Liver (tissue), 8 donors: ENCODE measurements at regions not wholly inside any gene's neighbourhood (a gene's known extent, or its start where the extent isn't known, plus 50 kb on each side); places are given as distances from the start of the nearest gene placed in this dataset.

Source experiments
- DNase-seq: peaks from one replicate; pipeline ENCODE4 v3.0.0-alpha.2; 2017; ENCODE audit warnings: low spot score
- H3K27ac ChIP-seq, 2 donors: one replicate each; pipeline ENCODE4 v1.7.0; 2013; ENCODE audit warnings: inconsistent platforms in 2 of 2, low read length in 2 of 2, control low read depth in 1 of 2, low read depth in 1 of 2, mild to moderate bottlenecking in 1 of 2
- H3K27me3 ChIP-seq, 4 donors: one replicate each; pipeline versions ENCODE4 v1.6.1 to v1.7.0; 2013; ENCODE audit warnings: low read length in 3 of 4, inconsistent platforms in 1 of 4, mild to moderate bottlenecking in 1 of 4, moderate library complexity in 1 of 4; ENCODE audit not compliant: control insufficient read depth in 4 of 4, insufficient read depth in 4 of 4
- H3K36me3 ChIP-seq, 4 donors: one replicate each; pipeline versions ENCODE4 v1.6.1 to v1.7.0; 2013; ENCODE audit warnings: low read length in 3 of 4, mild to moderate bottlenecking in 3 of 4, low read depth in 1 of 4, moderate library complexity in 1 of 4; ENCODE audit not compliant: control insufficient read depth in 4 of 4, insufficient read depth in 3 of 4
- H3K4me1 ChIP-seq, 4 donors: one replicate each; pipeline versions ENCODE4 v1.6.1 to v1.7.0; 2013; ENCODE audit warnings: low read length in 3 of 4, mild to moderate bottlenecking in 3 of 4, moderate library complexity in 1 of 4; ENCODE audit not compliant: control insufficient read depth in 4 of 4, insufficient read depth in 4 of 4
- H3K4me3 ChIP-seq, 3 donors: one replicate each; pipeline versions ENCODE4 v1.6.1 to v1.7.0; 2013; ENCODE audit warnings: low read length in 3 of 3, control low read depth in 1 of 3, low read depth in 1 of 3, mild to moderate bottlenecking in 1 of 3
- H3K9ac ChIP-seq, 2 donors: one replicate each; pipeline ENCODE4 v1.7.0; 2013; ENCODE audit warnings: low read length in 2 of 2, mild to moderate bottlenecking in 2 of 2, moderate library complexity in 2 of 2, control low read depth in 1 of 2, low read depth in 1 of 2
- H3K9me3 ChIP-seq, 4 donors: one replicate each; pipeline versions ENCODE4 v1.6.1 to v1.7.0; 2013; ENCODE audit warnings: low read length in 3 of 4; ENCODE audit not compliant: control insufficient read depth in 4 of 4
- ATF3 ChIP-seq: IDR thresholded peaks from 2 replicates; pipeline ENCODE4 v1.6.1; 2016; ENCODE audit warnings: antibody characterized with exemption
- CTCF ChIP-seq: fragments of 150-350 bp; IDR thresholded peaks from 2 replicates; pipeline ENCODE4 v1.5.1; 2017; ENCODE audit warnings: improper control_type of control experiment, low read depth, low read length; ENCODE audit not compliant: missing input control
- EGR1 ChIP-seq, 2 donors: IDR thresholded peaks; 2 replicates each; pipeline ENCODE4 v1.6.1; 2016 to 2018; ENCODE audit warnings: antibody characterized with exemption in 2 of 2, low read depth in 2 of 2
- FOXA1 ChIP-seq: IDR thresholded peaks from 2 replicates; pipeline ENCODE4 v1.6.1; 2016; ENCODE audit warnings: antibody characterized with exemption
- FOXA2 ChIP-seq: IDR thresholded peaks from 2 replicates; pipeline ENCODE4 v1.6.1; 2016; ENCODE audit warnings: antibody characterized with exemption
- HNF4A ChIP-seq, 2 donors: conservative IDR thresholded peaks; 2 replicates each; pipeline ENCODE4 v1.6.1; 2016; ENCODE audit warnings: antibody characterized with exemption in 2 of 2, mild to moderate bottlenecking in 2 of 2
- HNF4G ChIP-seq: IDR thresholded peaks from 2 replicates; pipeline ENCODE4 v1.6.1; 2016; ENCODE audit warnings: antibody characterized with exemption
- JUND ChIP-seq, 2 donors: IDR thresholded peaks; 2 replicates each; pipeline ENCODE4 v1.6.1; 2016; ENCODE audit warnings: antibody characterized with exemption in 2 of 2
- MAX ChIP-seq: IDR thresholded peaks from 2 replicates; pipeline ENCODE4 v1.6.1; 2016; ENCODE audit warnings: antibody characterized with exemption
- NR2F2 ChIP-seq: IDR thresholded peaks from 2 replicates; pipeline ENCODE4 v1.6.1; 2016; ENCODE audit warnings: antibody characterized with exemption
- RAD21 ChIP-seq, 2 donors: IDR thresholded peaks; 2 replicates each; pipeline ENCODE4 v1.6.1; 2016; ENCODE audit warnings: antibody characterized with exemption in 2 of 2, mild to moderate bottlenecking in 2 of 2
- REST ChIP-seq: IDR thresholded peaks from 2 replicates; pipeline ENCODE4 v1.6.1; 2016; ENCODE audit warnings: antibody characterized with exemption, mild to moderate bottlenecking
- RXRA ChIP-seq, 2 donors: IDR thresholded peaks; 2 replicates each; pipeline ENCODE4 v1.6.1; 2017 to 2018; ENCODE audit warnings: antibody characterized with exemption in 2 of 2, mild to moderate bottlenecking in 1 of 2
- SP1 ChIP-seq: IDR thresholded peaks from 2 replicates; pipeline ENCODE4 v1.6.1; 2018; ENCODE audit warnings: antibody characterized with exemption, mild to moderate bottlenecking
- TAF1 ChIP-seq: conservative IDR thresholded peaks from 2 replicates; pipeline ENCODE4 v1.6.1; 2016; ENCODE audit warnings: antibody characterized with exemption, mild to moderate bottlenecking
- YY1 ChIP-seq: IDR thresholded peaks from 2 replicates; pipeline ENCODE4 v1.6.1; 2016; ENCODE audit warnings: antibody characterized with exemption, mild to moderate bottlenecking
- ZBTB33 ChIP-seq: IDR thresholded peaks from 2 replicates; pipeline ENCODE4 v1.6.1; 2016; ENCODE audit warnings: antibody characterized with exemption
- WGBS: extraction: QIAGEN DNeasy Blood & Tissue Kit; methylation state at CpG from one replicate; pipeline ENCODE4 v1.1.7; 2013; 5-methylcytosine and 5-hydroxymethylcytosine counted together
- donor health status: healthy.
- donor health status: healthy.
- donor health status: healthy.
- donor health status: healthy.
- donor health status: healthy.

- no peak for DNase-seq
- H3K27me3 ChIP-seq, result no peaks in the 10 kb centered on the region
- no peak overlapping the region for H3K4me3 ChIP-seq
- no peaks in the 10 kb centered on the region for H3K4me1 ChIP-seq
- no peaks in the 10 kb centered on the region for H3K36me3 ChIP-seq
- no peaks in the 10 kb centered on the region for H3K9me3 ChIP-seq
- no peak for TF ChIP-seq EGR1 (IDR thresholded peaks at IDR 0.05; ENCODE audit: low read depth in 2 of 2)
- TF ChIP-seq MAX, result no peak
- no peak for TF ChIP-seq RXRA (IDR thresholded peaks at IDR 0.05)
- TF ChIP-seq ZBTB33, result no peak
- no peak for TF ChIP-seq SP1
- no peak for TF ChIP-seq TAF1
- TF ChIP-seq YY1, result no peak
- no peak for TF ChIP-seq JUND (IDR thresholded peaks at IDR 0.05)
- TF ChIP-seq HNF4G, result no peak
- TF ChIP-seq RAD21 (IDR thresholded peaks at IDR 0.05), result no peak
- no peak for TF ChIP-seq ATF3
- TF ChIP-seq FOXA1, result no peak
- no peak for TF ChIP-seq REST
- H3K27ac ChIP-seq, result no peak overlapping the region
- no peak overlapping the region for H3K9ac ChIP-seq
- 77% methylated on average over 12 of the region's 12 CpGs for WGBS
These were observed 311.9 kb downstream of the BCL11B start for GRCh38 chr14:98959958-98960616.

- Histone ChIP-seq H3K9ac (no peak overlapping the region), H3K9me3 (no peaks in the 10 kb centered on the region), H3K36me3 (no peaks in the 10 kb centered on the region), H3K27me3 (no peaks in the 10 kb centered on the region), H3K4me3 (no peak overlapping the region), H3K27ac (no peak overlapping the region), H3K4me1 (no peaks in the 10 kb centered on the region)
- no peak for DNase-seq
- WGBS, result 82% methylated on average over 7 of the region's 7 CpGs
- TF ChIP-seq HNF4A (conservative IDR thresholded peaks at IDR 0.05) (no peak), RAD21 (IDR thresholded peaks at IDR 0.05) (no peak), YY1 (no peak), TAF1 (no peak), SP1 (no peak), JUND (IDR thresholded peaks at IDR 0.05) (no peak), NR2F2 (no peak), EGR1 (IDR thresholded peaks at IDR 0.05; ENCODE audit: low read depth in 2 of 2) (no peak), ATF3 (no peak), ZBTB33 (no peak), HNF4G (no peak), MAX (no peak), CTCF (no peak), FOXA1 (no peak), FOXA2 (no peak)
These were observed 311.4 kb downstream of the BCL11B start for GRCh38 chr14:98960617-98961013.
